Neural cell (in vitro differentiated cells): ENCODE measurements at regions not wholly inside any gene's neighbourhood (a gene's known extent, or its start where the extent isn't known, plus 50 kb on each side); places are given as distances from the start of the nearest gene placed in this dataset.

Source experiments
- H2AFZ ChIP-seq: fragments of 200-600, 300-800 bp; sonication (generic), shearing (Covaris generic); 2 replicates; pipeline ENCODE4 v1.6.0; 2014; ENCODE audit warnings: low read depth, mild to moderate bottlenecking, antibody characterized with exemption, low read length, moderate library complexity
- H3F3A ChIP-seq: fragments of 200-600 bp; shearing (Covaris generic); 2 replicates; pipeline ENCODE4 v1.6.1; 2016; ENCODE audit warnings: mild to moderate bottlenecking, moderate library complexity, mixed read lengths, antibody characterized with exemption, low read length; ENCODE audit not compliant: insufficient read depth, poor library complexity, severe bottlenecking
- H3K27ac ChIP-seq: fragments of 200-600, 300-800 bp; sonication (generic), shearing (Covaris generic); 2 replicates; pipeline ENCODE4 v1.5.1; 2014; ENCODE audit warnings: mild to moderate bottlenecking, low read length, moderate library complexity
- H3K27me3 ChIP-seq: fragments of 300-800, 200-600 bp; sonication (generic), shearing (Covaris generic); 2 replicates; pipeline ENCODE4 v1.6.0; 2014; ENCODE audit warnings: mild to moderate bottlenecking, low read depth, low read length, moderate library complexity; ENCODE audit not compliant: insufficient read depth
- H3K36me3 ChIP-seq: fragments of 300-800, 200-600 bp; sonication (generic), shearing (Covaris generic); 2 replicates; pipeline ENCODE4 v1.5.1; 2014; ENCODE audit warnings: mild to moderate bottlenecking, antibody characterized with exemption, low read length, moderate library complexity; ENCODE audit not compliant: insufficient read depth
- H3K4me2 ChIP-seq: fragments of 300-800, 200-600 bp; sonication (generic), shearing (Covaris generic); 2 replicates; pipeline ENCODE4 v1.6.0; 2014; ENCODE audit warnings: mild to moderate bottlenecking, low read length
- H3K4me3 ChIP-seq: fragments of 300-800, 200-600 bp; sonication (generic), shearing (Covaris generic); 2 replicates; pipeline ENCODE4 v1.5.1; 2014; ENCODE audit warnings: mild to moderate bottlenecking, low read length, moderate library complexity
- H3K79me2 ChIP-seq: fragments of 200-600 bp; shearing (Covaris generic); replicated peaks from 2 replicates; pipeline ENCODE4 v1.6.0; 2014; ENCODE audit warnings: mild to moderate bottlenecking, low read length, moderate library complexity; ENCODE audit not compliant: insufficient read depth
- H3K9ac ChIP-seq: fragments of 300-800, 200-600 bp; sonication (generic), shearing (Covaris generic); 2 replicates; pipeline ENCODE4 v1.6.1; 2016; ENCODE audit warnings: mild to moderate bottlenecking, low read length, mixed read lengths
- H3K9me2 ChIP-seq: fragments of 200-600 bp; shearing (Covaris generic); 2 replicates; pipeline ENCODE4 v1.6.1; 2016; ENCODE audit warnings: mild to moderate bottlenecking, low read length, mixed read lengths; ENCODE audit not compliant: insufficient read depth
- H3K9me3 ChIP-seq: fragments of 200-600, 300-800 bp; sonication (generic), shearing (Covaris generic); 2 replicates; pipeline ENCODE4 v1.6.1; 2016; ENCODE audit warnings: mild to moderate bottlenecking, mixed run types, low read length, moderate library complexity, mixed read lengths
- H4K20me1 ChIP-seq: fragments of 200-600 bp; shearing (Covaris generic); 2 replicates; pipeline ENCODE4 v1.6.1; 2016; ENCODE audit warnings: mild to moderate bottlenecking, mixed run types; ENCODE audit not compliant: insufficient read depth
- CTCF ChIP-seq: fragments of 450-650 bp; IDR thresholded peaks from 2 replicates; pipeline ENCODE4 v1.5.1; 2014; ENCODE audit warnings: antibody characterized with exemption, mild to moderate bottlenecking, moderate library complexity; ENCODE audit not compliant: poor library complexity, severe bottlenecking
- EP300 ChIP-seq: fragments of 450-650 bp; conservative IDR thresholded peaks from 2 replicates; pipeline ENCODE4 v1.6.1; 2014; ENCODE audit warnings: antibody characterized with exemption, mild to moderate bottlenecking, moderate library complexity; ENCODE audit not compliant: poor library complexity, severe bottlenecking
- EZH2 ChIP-seq: fragments of 200-600, 300-800 bp; shearing (Covaris generic), sonication (generic); IDR thresholded peaks from 2 replicates; pipeline ENCODE4 v1.6.1; 2014; ENCODE audit warnings: antibody characterized with exemption, low read length, borderline replicate concordance, mild to moderate bottlenecking; ENCODE audit not compliant: insufficient read depth, poor library complexity, severe bottlenecking
- MXI1 ChIP-seq: fragments of 450-650 bp; conservative IDR thresholded peaks from 2 replicates; pipeline ENCODE4 v1.6.1; 2014; ENCODE audit warnings: antibody characterized with exemption, mild to moderate bottlenecking; ENCODE audit not compliant: poor library complexity, severe bottlenecking
- POLR2AphosphoS5 ChIP-seq: IDR thresholded peaks from 2 replicates; pipeline ENCODE4 v1.6.1; 2012
- RAD21 ChIP-seq: fragments of 450-650 bp; conservative IDR thresholded peaks from 2 replicates; pipeline ENCODE4 v1.6.1; 2014; ENCODE audit warnings: antibody characterized with exemption, mild to moderate bottlenecking, moderate library complexity
- REST ChIP-seq: IDR thresholded peaks from 2 replicates; pipeline ENCODE4 v1.6.1; 2012; ENCODE audit warnings: borderline replicate concordance
- SMC3 ChIP-seq: fragments of 450-650 bp; conservative IDR thresholded peaks from 2 replicates; pipeline ENCODE4 v1.6.1; 2014; ENCODE audit warnings: antibody characterized with exemption, mild to moderate bottlenecking, moderate library complexity; ENCODE audit not compliant: poor library complexity
- TAF1 ChIP-seq: IDR thresholded peaks from 2 replicates; pipeline ENCODE4 v1.6.1; 2012; ENCODE audit warnings: low read depth

- H3K27me3 ChIP-seq: no peaks in the 10 kb centered on the region
Observed at GRCh38 chr10:35972275-35972674, 330.2 kb upstream of the FZD8 start.

DNA sequence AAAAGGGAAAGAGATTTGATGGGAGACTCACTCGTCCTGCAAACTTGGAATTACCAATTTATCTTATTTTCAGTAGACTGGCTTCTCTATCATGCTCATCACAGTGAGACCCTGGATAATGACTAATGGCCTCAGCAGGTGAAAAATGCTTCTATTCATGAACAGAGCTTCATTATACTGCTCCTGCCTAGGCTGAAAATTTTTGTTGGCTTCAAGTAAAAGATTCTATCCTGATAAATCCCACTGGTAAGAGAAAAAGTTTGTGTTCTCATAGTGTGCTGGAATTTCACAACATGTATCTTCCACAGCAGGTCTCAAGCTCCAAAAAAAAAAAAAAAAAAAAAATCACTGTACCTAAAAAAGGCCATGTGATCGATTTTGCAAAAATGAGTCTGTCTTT, 329.3 kb upstream of the FZD8 start:
- TF ChIP-seq MXI1 (no peak), SMC3 (no peak), REST (no peak), EP300 (no peak), TAF1 (no peak), CTCF (no peak), RAD21 (no peak), EZH2 (no peak), POLR2AphosphoS5 (no peak)
- H3K9ac ChIP-seq: no peak overlapping the region
- H3K79me2 ChIP-seq: no peaks in the 10 kb centered on the region
- H3K4me3 ChIP-seq: no peak overlapping the region
- no peak overlapping the region for H3K27ac ChIP-seq
- H3K27me3 ChIP-seq: no peaks in the 10 kb centered on the region
- H3K4me2 ChIP-seq: no peak overlapping the region
- H3K9me3 ChIP-seq: no peaks in the 10 kb centered on the region
- H4K20me1 ChIP-seq: no peaks in the 10 kb centered on the region
- no peaks in the 10 kb centered on the region for H3K9me2 ChIP-seq
- no peak overlapping the region for H2AFZ ChIP-seq
- H3F3A ChIP-seq: no peaks in the 10 kb centered on the region
- H3K36me3 ChIP-seq: no peaks in the 10 kb centered on the region

More at GRCh38 chr10:35972275-35972674, 330.2 kb upstream of the FZD8 start:
- no peak overlapping the region for H3K27ac ChIP-seq
- no peaks in the 10 kb centered on the region for H3K36me3 ChIP-seq
- H3K9me3 ChIP-seq: no peaks in the 10 kb centered on the region
- H3K9me2 ChIP-seq: no peaks in the 10 kb centered on the region
- H2AFZ ChIP-seq: no peak overlapping the region
- H3K4me3 ChIP-seq: no peak overlapping the region
- H4K20me1 ChIP-seq: no peaks in the 10 kb centered on the region
- no peaks in the 10 kb centered on the region for H3F3A ChIP-seq
- TF ChIP-seq SMC3 (no peak), EP300 (no peak), REST (no peak), TAF1 (no peak), EZH2 (no peak), POLR2AphosphoS5 (no peak)
- no peak overlapping the region for H3K9ac ChIP-seq
- no peaks in the 10 kb centered on the region for H3K79me2 ChIP-seq
- H3K4me2 ChIP-seq: no peak overlapping the region
